Activated CD4-positive, alpha-beta memory T cell treated with anti-CD3 and anti-CD28 coated beads for 36 hours (primary cell): ENCODE measurements at regions not wholly inside any gene's neighbourhood (a gene's known extent, or its start where the extent isn't known, plus 50 kb on each side); places are given as distances from the start of the nearest gene placed in this dataset.

Source experiments
- CTCF ChIA-PET: fragments of 350-600 bp; sonication (Branson Sonifier 250); formaldehyde crosslinking; loops from one replicate; lab custom pipeline; 2021; ENCODE audit warnings: antibody characterized with exemption, inconsistent platforms; lab: Charles Lee
- POLR2A ChIA-PET: fragments of 350-600 bp; sonication (Branson Sonifier 250); formaldehyde crosslinking; loops from one replicate; lab custom pipeline; 2021; ENCODE audit warnings: antibody characterized with exemption; lab: Charles Lee
- DNase-seq: peaks from one replicate; pipeline ENCODE4 v3.0.0-alpha.2; 2020
- H3K27ac Mint-ChIP-seq: one replicate; pipeline ENCODE4 v1.8.0; 2021; ENCODE audit warnings: mixed read lengths
- H3K27me3 Mint-ChIP-seq: one replicate; pipeline ENCODE4 v1.8.0; 2021; ENCODE audit warnings: mixed read lengths
- H3K36me3 Mint-ChIP-seq: one replicate; pipeline ENCODE4 v1.8.0; 2021; ENCODE audit warnings: mixed read lengths
- H3K4me1 Mint-ChIP-seq: one replicate; pipeline ENCODE4 v1.8.0; 2021; ENCODE audit warnings: low read depth, mixed read lengths
- H3K4me3 Mint-ChIP-seq: one replicate; pipeline ENCODE4 v1.8.0; 2021; ENCODE audit warnings: mild to moderate bottlenecking, mixed read lengths
- H3K9me3 Mint-ChIP-seq: one replicate; pipeline ENCODE4 v1.8.0; 2021; ENCODE audit warnings: mixed read lengths
- intact Hi-C: fragments of 100-400 bp; cut with micrococcal nuclease; formaldehyde crosslinking; loops from one replicate; pipeline ENCODE4 v1.15.1; 2023

- H3K36me3 Mint-ChIP-seq = no peaks in the 10 kb centered on the region
- H3K27me3 Mint-ChIP-seq = no peaks in the 10 kb centered on the region
- no peak overlapping the region for H3K4me3 Mint-ChIP-seq
- DNase-seq = no peak
- ChIA-PET POLR2A (no interaction called here), CTCF (no interaction called here)
- intact Hi-C loops = no loop called here
- H3K4me1 Mint-ChIP-seq = no peaks in the 10 kb centered on the region
- no peaks in the 10 kb centered on the region for H3K9me3 Mint-ChIP-seq
- no peak overlapping the region for H3K27ac Mint-ChIP-seq
These were observed 282.5 kb upstream of the ADARB2 start for GRCh38 chr10:2019803-2020202.

GRCh38 chr10:2019281-2019680 lies 282.0 kb upstream of the ADARB2 start:
- no peaks in the 10 kb centered on the region for H3K36me3 Mint-ChIP-seq
- DNase-seq = no peak
- H3K4me3 Mint-ChIP-seq = no peak overlapping the region
- no peaks in the 10 kb centered on the region for H3K27me3 Mint-ChIP-seq
- no peaks in the 10 kb centered on the region for H3K9me3 Mint-ChIP-seq
- H3K27ac Mint-ChIP-seq = no peak overlapping the region
- intact Hi-C loops = no loop called here
- ChIA-PET CTCF (no interaction called here), POLR2A (no interaction called here)
- H3K4me1 Mint-ChIP-seq = no peaks in the 10 kb centered on the region

DNA sequence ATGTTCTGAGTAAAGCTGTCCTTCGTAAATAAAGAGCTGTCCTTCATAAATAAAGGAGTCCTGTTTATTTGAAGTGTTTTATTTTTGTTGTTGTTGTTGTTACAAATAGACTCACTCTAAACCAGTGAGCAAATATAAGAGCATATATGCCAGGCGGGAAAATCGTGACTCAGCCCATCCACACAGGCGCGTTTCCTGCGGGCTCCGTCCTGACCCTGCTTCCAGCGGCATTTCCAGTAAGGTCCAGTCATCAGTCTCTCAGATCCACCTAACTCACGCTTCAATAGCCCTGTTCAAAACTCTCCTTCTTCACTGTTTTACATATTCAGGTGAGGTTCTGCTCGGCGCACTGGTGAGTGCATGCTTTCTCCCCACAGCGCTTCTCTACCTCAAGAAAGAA lies 277.2 kb upstream of the ADARB2 start:
- DNase-seq = no peak
- no peaks in the 10 kb centered on the region for H3K9me3 Mint-ChIP-seq
- H3K27ac Mint-ChIP-seq = no peak overlapping the region
- ChIA-PET POLR2A (no interaction called here), CTCF (no interaction called here)
- no peaks in the 10 kb centered on the region for H3K4me1 Mint-ChIP-seq
- no peaks in the 10 kb centered on the region for H3K36me3 Mint-ChIP-seq
- H3K27me3 Mint-ChIP-seq = no peaks in the 10 kb centered on the region
- H3K4me3 Mint-ChIP-seq = no peak overlapping the region
- intact Hi-C loops = no loop called here

GRCh38 chr10:2012209-2012608 lies 274.9 kb upstream of the ADARB2 start:
- ChIA-PET CTCF (no interaction called here), POLR2A (no interaction called here)
- Mint-ChIP-seq H3K4me3 (no peak overlapping the region), H3K27me3 (peaks cover 2% of the 10 kb centered on the region), H3K9me3 (no peaks in the 10 kb centered on the region), H3K4me1 (no peaks in the 10 kb centered on the region), H3K36me3 (no peaks in the 10 kb centered on the region), H3K27ac (no peak overlapping the region)
- DNase-seq = no peak
- intact Hi-C loops = no loop called here

- H3K9me3 Mint-ChIP-seq = no peaks in the 10 kb centered on the region
- H3K4me3 Mint-ChIP-seq = no peak overlapping the region
- peaks cover 2% of the 10 kb centered on the region for H3K27me3 Mint-ChIP-seq
- H3K4me1 Mint-ChIP-seq = no peaks in the 10 kb centered on the region
- intact Hi-C loops = no loop called here
- DNase-seq = no peak
- no peak overlapping the region for H3K27ac Mint-ChIP-seq
- no peaks in the 10 kb centered on the region for H3K36me3 Mint-ChIP-seq
- ChIA-PET POLR2A (no interaction called here), CTCF (no interaction called here)
These were observed 273.9 kb upstream of the ADARB2 start for GRCh38 chr10:2011106-2011716.

GRCh38 chr10:2005546-2005945 lies 268.2 kb upstream of the ADARB2 start:
- H3K4me3 Mint-ChIP-seq = no peak overlapping the region
- H3K27ac Mint-ChIP-seq = no peak overlapping the region
- intact Hi-C loops = no loop called here
- H3K36me3 Mint-ChIP-seq = no peaks in the 10 kb centered on the region
- H3K9me3 Mint-ChIP-seq = no peaks in the 10 kb centered on the region
- ChIA-PET POLR2A (no interaction called here), CTCF (no interaction called here)
- no peak for DNase-seq
- H3K4me1 Mint-ChIP-seq = no peaks in the 10 kb centered on the region
- H3K27me3 Mint-ChIP-seq = peaks cover 2% of the 10 kb centered on the region

DNA sequence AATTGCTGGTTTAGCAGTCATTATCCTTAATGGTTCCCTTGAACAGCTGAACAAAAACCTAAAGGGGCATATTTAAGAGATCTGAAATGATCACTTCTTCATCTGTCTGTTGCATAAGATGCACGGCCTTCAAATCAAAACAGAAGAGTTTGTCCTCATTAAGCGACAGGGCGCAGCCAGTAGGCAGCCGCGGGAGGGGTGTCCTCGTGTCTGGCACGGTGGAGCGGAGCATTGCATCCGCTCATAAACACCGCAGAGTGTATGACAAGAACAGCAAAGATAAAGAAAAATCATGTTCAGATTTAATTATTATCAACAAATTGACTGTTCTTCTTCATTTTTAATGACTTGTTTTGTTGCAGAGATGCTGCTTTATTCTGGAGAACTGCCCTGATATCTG lies 255.6 kb upstream of the ADARB2 start:
- Mint-ChIP-seq H3K4me1 (no peaks in the 10 kb centered on the region), H3K36me3 (no peaks in the 10 kb centered on the region), H3K27me3 (no peaks in the 10 kb centered on the region), H3K9me3 (no peaks in the 10 kb centered on the region), H3K27ac (no peak overlapping the region), H3K4me3 (no peak overlapping the region)
- CTCF ChIA-PET = no interaction called here
- no peak for DNase-seq
- POLR2A ChIA-PET = no interaction called here
- intact Hi-C loops = no loop called here

GRCh38 chr10:1989090-1989489 lies 251.8 kb upstream of the ADARB2 start:
- H3K27ac Mint-ChIP-seq = no peak overlapping the region
- ChIA-PET CTCF (no interaction called here), POLR2A (no interaction called here)
- no peaks in the 10 kb centered on the region for H3K4me1 Mint-ChIP-seq
- H3K9me3 Mint-ChIP-seq = peaks cover 2% of the 10 kb centered on the region
- H3K27me3 Mint-ChIP-seq = peaks cover 2% of the 10 kb centered on the region
- H3K4me3 Mint-ChIP-seq = no peak overlapping the region
- intact Hi-C loops = no loop called here
- DNase-seq = no peak
- H3K36me3 Mint-ChIP-seq = no peaks in the 10 kb centered on the region

GRCh38 chr10:1981976-1982375 lies 244.7 kb upstream of the ADARB2 start:
- H3K36me3 Mint-ChIP-seq = no peaks in the 10 kb centered on the region
- intact Hi-C loops = no loop called here
- POLR2A ChIA-PET = no interaction called here
- no peak overlapping the region for H3K4me3 Mint-ChIP-seq
- H3K4me1 Mint-ChIP-seq = no peaks in the 10 kb centered on the region
- no peak overlapping the region for H3K27ac Mint-ChIP-seq
- CTCF ChIA-PET = no interaction called here
- no peak for DNase-seq
- H3K27me3 Mint-ChIP-seq = peaks cover 5% of the 10 kb centered on the region
- H3K9me3 Mint-ChIP-seq = peaks cover 2% of the 10 kb centered on the region

DNA sequence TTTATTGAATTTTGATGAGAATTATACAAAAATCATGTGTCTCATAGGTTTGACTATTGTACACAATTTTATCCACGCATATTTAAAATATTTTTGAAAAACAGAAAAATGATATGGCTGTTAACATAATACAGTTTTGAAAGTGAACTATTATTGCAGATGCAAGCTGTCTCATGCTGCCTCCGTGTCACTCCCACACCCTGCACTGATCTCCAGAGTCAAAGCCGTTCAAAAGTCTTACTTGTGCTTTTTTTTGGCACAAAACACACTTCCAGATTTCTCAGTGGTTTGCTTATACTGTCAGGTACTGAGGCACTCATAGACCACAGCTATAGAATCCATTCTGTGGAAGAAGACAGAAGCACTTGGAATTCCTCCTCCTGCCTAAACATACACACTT lies 243.1 kb upstream of the ADARB2 start:
- no peak overlapping the region for H3K4me3 Mint-ChIP-seq
- H3K9me3 Mint-ChIP-seq = peaks cover 2% of the 10 kb centered on the region
- ChIA-PET POLR2A (no interaction called here), CTCF (no interaction called here)
- no peaks in the 10 kb centered on the region for H3K36me3 Mint-ChIP-seq
- intact Hi-C loops = no loop called here
- H3K27ac Mint-ChIP-seq = no peak overlapping the region
- H3K4me1 Mint-ChIP-seq = no peaks in the 10 kb centered on the region
- H3K27me3 Mint-ChIP-seq = peaks cover 3% of the 10 kb centered on the region
- no peak for DNase-seq

DNA sequence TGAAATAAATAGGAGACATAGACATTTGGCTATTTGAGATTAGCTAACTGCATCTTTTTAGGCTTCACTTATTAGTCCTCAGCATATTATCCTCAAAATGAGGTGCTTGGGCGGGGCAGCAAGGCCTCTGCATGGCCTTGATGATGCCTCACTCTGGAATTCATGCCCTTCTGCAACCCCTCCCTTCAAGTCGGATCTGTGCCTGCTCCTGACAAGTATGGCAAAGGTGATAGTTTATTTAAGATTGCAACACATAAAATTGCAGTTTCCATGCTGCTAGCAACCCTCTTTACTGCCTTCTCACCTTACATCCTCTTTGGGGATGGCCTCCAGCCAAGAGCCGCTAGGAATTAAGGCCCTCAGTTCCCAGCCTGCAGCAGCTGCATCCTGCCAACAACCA lies 241.3 kb upstream of the ADARB2 start:
- intact Hi-C loops = no loop called here
- H3K27me3 Mint-ChIP-seq = peaks cover under 1% of the 10 kb centered on the region
- CTCF ChIA-PET = no interaction called here
- no peak overlapping the region for H3K4me3 Mint-ChIP-seq
- H3K27ac Mint-ChIP-seq = no peak overlapping the region
- peaks cover 2% of the 10 kb centered on the region for H3K9me3 Mint-ChIP-seq
- POLR2A ChIA-PET = no interaction called here
- no peaks in the 10 kb centered on the region for H3K36me3 Mint-ChIP-seq
- H3K4me1 Mint-ChIP-seq = no peaks in the 10 kb centered on the region
- DNase-seq = no peak

- H3K27me3 Mint-ChIP-seq = no peaks in the 10 kb centered on the region
- H3K36me3 Mint-ChIP-seq = no peaks in the 10 kb centered on the region
- no peak overlapping the region for H3K4me3 Mint-ChIP-seq
- ChIA-PET POLR2A (no interaction called here), CTCF (no interaction called here)
- no peak overlapping the region for H3K27ac Mint-ChIP-seq
- intact Hi-C loops = no loop called here
- H3K4me1 Mint-ChIP-seq = no peaks in the 10 kb centered on the region
- H3K9me3 Mint-ChIP-seq = peaks cover 2% of the 10 kb centered on the region
- DNase-seq = no peak
These were observed 240.1 kb upstream of the ADARB2 start for GRCh38 chr10:1977461-1977860.

GRCh38 chr10:1972406-1972805 lies 235.1 kb upstream of the ADARB2 start:
- Mint-ChIP-seq H3K4me3 (no peak overlapping the region), H3K36me3 (no peaks in the 10 kb centered on the region), H3K27me3 (no peaks in the 10 kb centered on the region), H3K9me3 (no peaks in the 10 kb centered on the region), H3K4me1 (no peaks in the 10 kb centered on the region), H3K27ac (no peak overlapping the region)
- ChIA-PET CTCF (no interaction called here), POLR2A (no interaction called here)
- DNase-seq = no peak
- intact Hi-C loops = no loop called here
